ENCODE measurements at regions not wholly inside any gene's neighbourhood (a gene's known extent, or its start where the extent isn't known, plus 50 kb on each side); places are given as distances from the start of the nearest gene placed in this dataset.

GRCh38 chr1:108027389-108027788 is 62.4 kb upstream of the VAV3 start:
- no peaks in the 10 kb centered on the region for H3K9me3 ChIP-seq (ENCODE audit: control insufficient read depth, insufficient read depth, low read length)
- no peak overlapping the region for H2AK5ac ChIP-seq (ENCODE audit: low read depth, low read length)
- no peak overlapping the region for H4K8ac ChIP-seq (ENCODE audit: low read depth in 2 of 2, low read length in 2 of 2)
- ATAC-seq (ENCODE audit: low read depth), result no peak
- H2BK20ac ChIP-seq (ENCODE audit: low read depth, low read length), result no peak overlapping the region
- no peak overlapping the region for H3K14ac ChIP-seq (replicated peaks; ENCODE audit: low read depth, low read length)
- ChIA-PET CTCF (no interaction called here), POLR2A (ENCODE audit: unreplicated experiment) (no interaction called here)
- no peak overlapping the region for H3K9ac ChIP-seq (ENCODE audit: low read depth, low read length)
- H3K56ac ChIP-seq (ENCODE audit: extremely low read depth, insufficient read depth, low read length), result no peak overlapping the region
- H2BK120ac ChIP-seq (ENCODE audit: low read depth, low read length), result no peak overlapping the region
- no peak overlapping the region for H3K4me3 ChIP-seq (ENCODE audit: insufficient read depth, low read depth, low read length)
- intact Hi-C loops (cut with micrococcal nuclease) (no loop called here), dilution Hi-C loops (cut with HindIII; ENCODE audit: low sequenced_read_pairs, unreplicated experiment) (no loop called here), in situ Hi-C loops (cut with MboI; ENCODE audit: low sequenced_read_pairs) (no loop called here)
- 40% methylated on average over 1 of the region's 1 CpG; no CpG with 5 or more reads in 1 of the 2 experiments for WGBS, 2 experiments (ENCODE audit: extremely low coverage in 2 of 2, insufficient read length in 1 of 2)
- no TSS peak for BruUV-seq (replicated peaks)
- H2AK9ac ChIP-seq (replicated peaks; ENCODE audit: low read depth, low read length, poor library complexity), result no peak overlapping the region
- H3K23ac ChIP-seq (ENCODE audit: low read depth, low read length), result no peak overlapping the region
- no peak overlapping the region for H3K4ac ChIP-seq (ENCODE audit: low read depth, low read length)
- H3K27ac ChIP-seq (ENCODE audit: insufficient read depth, low read length), result no peak overlapping the region
- no peaks in the 10 kb centered on the region for H3K27me3 ChIP-seq (ENCODE audit: control insufficient read depth, insufficient read depth, low read length)
- H3K4me1 ChIP-seq (ENCODE audit: control insufficient read depth, insufficient read depth, low read length), result no peaks in the 10 kb centered on the region
- no peak overlapping the region for H2BK5ac ChIP-seq (ENCODE audit: low read depth, low read length, poor library complexity, severe bottlenecking)
- no peaks in the 10 kb centered on the region for H3K36me3 ChIP-seq (ENCODE audit: control insufficient read depth, insufficient read depth, low read length)
- no peaks in the 10 kb centered on the region for H3K79me1 ChIP-seq (ENCODE audit: low read depth in 1 of 2, low read length in 2 of 2)
- H4K5ac ChIP-seq (ENCODE audit: low read depth, low read length), result no peak overlapping the region
- H3K18ac ChIP-seq (ENCODE audit: low read depth, low read length), result no peak overlapping the region
- no peak overlapping the region for H2AFZ ChIP-seq (replicated peaks; ENCODE audit: low read length, poor library complexity)
- no peak overlapping the region for H3K4me2 ChIP-seq (ENCODE audit: low read depth, low read length)
- no peak for TF ChIP-seq CEBPB (IDR thresholded peaks at IDR 0.05; ENCODE audit: low read depth, low read length)
- TF ChIP-seq SMC3 (IDR thresholded peaks at IDR 0.05; ENCODE audit: low read depth, low read length), result no peak
- no peak for TF ChIP-seq RCOR1 (IDR thresholded peaks at IDR 0.05; ENCODE audit: insufficient replicate concordance, low read length)
- no peak for DNase-seq
- H4K20me1 ChIP-seq (ENCODE audit: insufficient read depth, low read length), result no peaks in the 10 kb centered on the region
- H2BK15ac ChIP-seq (ENCODE audit: low read depth, low read length), result no peak overlapping the region
- no peaks in the 10 kb centered on the region for H3K9me1 ChIP-seq (ENCODE audit: insufficient read depth, low read length)
- no peak overlapping the region for H4K91ac ChIP-seq (ENCODE audit: insufficient read depth, low read depth, low read length)
